Endothelial cell of umbilical vein (primary cell): ENCODE measurements at regions not wholly inside any gene's neighbourhood (a gene's known extent, or its start where the extent isn't known, plus 50 kb on each side); places are given as distances from the start of the nearest gene placed in this dataset.

ENCODE experiments used
- BruUV-seq: library from RNA; stranded (reverse); fragments of 400-500 nt; replicated peaks from 2 replicates; lab custom pipeline; 2021; lab: Mats Ljungman, UMichigan
- CTCF ChIA-PET: fragments of 300-600, 350-600 bp; sonication (Branson Sonifier 250); formaldehyde crosslinking; loops from one replicate; lab custom pipeline; 2021; ENCODE audit warnings: antibody characterized with exemption, inconsistent platforms; lab: Charles Lee
- POLR2A ChIA-PET: fragments of 300-600, 350-600 bp; sonication (Branson Sonifier 250); formaldehyde crosslinking; loops from one replicate; lab custom pipeline; 2021; ENCODE audit warnings: antibody characterized with exemption, inconsistent platforms; lab: Charles Lee
- DNase-seq: peaks from one replicate; pipeline ENCODE4 v3.0.0-alpha.2; 2011; ENCODE audit warnings: low read depth, low spot score
- FAIRE-seq: peaks from 2 replicates; lab custom pipeline; 2011; peaks lifted over from hg19 to GRCh38; lab: Jason Lieb, UNC
- H2AFZ ChIP-seq: 2 replicates; pipeline ENCODE4 v1.6.0; 2012; ENCODE audit warnings: low read depth, low read length, control low read depth, inconsistent platforms
- H3K27ac ChIP-seq: 2 replicates; pipeline ENCODE4 v1.5.1; 2011; ENCODE audit warnings: low read depth, mild to moderate bottlenecking, control low read depth, low read length, moderate library complexity; ENCODE audit not compliant: insufficient read depth
- H3K27me3 ChIP-seq, 2 experiments: 2 replicates each; pipeline versions ENCODE4 v1.6.0 to v1.6.1; 2011; ENCODE audit warnings: low read length in 2 of 2, mixed read lengths in 1 of 2; ENCODE audit not compliant: control insufficient read depth in 2 of 2, insufficient read depth in 2 of 2
- H3K36me3 ChIP-seq, 2 experiments: 2 replicates in 1 of 2; 3 replicates in 1 of 2; pipeline ENCODE4 v1.5.1; 2011; ENCODE audit warnings: low read length in 2 of 2, mild to moderate bottlenecking in 1 of 2, moderate library complexity in 1 of 2; ENCODE audit not compliant: control insufficient read depth in 2 of 2, insufficient read depth in 2 of 2; ENCODE audit errors: extremely low read depth in 1 of 2
- H3K4me1 ChIP-seq: 3 replicates; pipeline ENCODE4 v1.5.1; 2011; ENCODE audit warnings: mild to moderate bottlenecking, low read length; ENCODE audit not compliant: control insufficient read depth, insufficient read depth; ENCODE audit errors: extremely low read depth
- H3K4me2 ChIP-seq: 2 replicates; pipeline ENCODE4 v1.6.1; 2011; ENCODE audit warnings: low read length, control low read depth, mixed read lengths; ENCODE audit not compliant: insufficient read depth
- H3K4me3 ChIP-seq, 3 experiments: fragments of 200-600 bp in 1 of 3; sonication (generic), shearing (Covaris generic) in 1 of 3; replicated peaks in 1 of 3; 2 replicates each; pipeline ENCODE4 v1.5.1; 2011 to 2016; ENCODE audit warnings: control low read depth in 3 of 3, low read length in 3 of 3, mild to moderate bottlenecking in 2 of 3, inconsistent platforms in 1 of 3, low read depth in 1 of 3, moderate library complexity in 1 of 3; ENCODE audit not compliant: insufficient read depth in 1 of 3
- H3K79me2 ChIP-seq: 2 replicates; pipeline ENCODE4 v1.6.0; 2012; ENCODE audit warnings: low read length, inconsistent platforms; ENCODE audit not compliant: control insufficient read depth, insufficient read depth
- H3K9ac ChIP-seq: replicated peaks from 2 replicates; pipeline ENCODE3; 2011; ENCODE audit warnings: low read length, control low read depth; ENCODE audit not compliant: insufficient read depth; ENCODE audit errors: extremely low read depth
- H3K9me1 ChIP-seq: replicated peaks from 3 replicates; pipeline ENCODE4 v1.6.0; 2011; ENCODE audit warnings: mild to moderate bottlenecking, low read length; ENCODE audit not compliant: control insufficient read depth, insufficient read depth; ENCODE audit errors: extremely low read depth
- H3K9me3 ChIP-seq: replicated peaks from 2 replicates; pipeline ENCODE4 v1.5.1; 2012; ENCODE audit warnings: low read length, inconsistent platforms; ENCODE audit not compliant: control insufficient read depth, insufficient read depth
- H4K20me1 ChIP-seq: replicated peaks from 2 replicates; pipeline ENCODE3; 2011; ENCODE audit warnings: mild to moderate bottlenecking, low read length; ENCODE audit not compliant: control insufficient read depth, insufficient read depth; ENCODE audit errors: extremely low read depth
- EZH2 ChIP-seq: IDR thresholded peaks from 2 replicates; pipeline ENCODE4 v1.6.1; 2012; ENCODE audit warnings: borderline replicate concordance, low read depth, mild to moderate bottlenecking, moderate library complexity, low read length, inconsistent platforms; ENCODE audit not compliant: severe bottlenecking
- FOS ChIP-seq: IDR thresholded peaks from 2 replicates; pipeline ENCODE4 v1.6.1; 2011; ENCODE audit warnings: mild to moderate bottlenecking, low read length, moderate library complexity, borderline replicate concordance; ENCODE audit not compliant: insufficient read depth
- JUN ChIP-seq: IDR thresholded peaks from 2 replicates; pipeline ENCODE4 v1.6.1; 2011; ENCODE audit warnings: borderline replicate concordance, low read depth; ENCODE audit not compliant: insufficient read length, insufficient read depth
- MYC ChIP-seq: IDR thresholded peaks from one replicate; pipeline ENCODE4 v1.6.1; 2011; ENCODE audit warnings: mild to moderate bottlenecking, low read depth, low read length
- POLR2A ChIP-seq: IDR thresholded peaks from 2 replicates; pipeline ENCODE4 v1.6.1; 2012; ENCODE audit warnings: low read depth, mild to moderate bottlenecking, control low read depth, low read length
- POLR2AphosphoS5 ChIP-seq: IDR thresholded peaks from 2 replicates; pipeline ENCODE4 v1.6.1; 2012; ENCODE audit warnings: low read depth, mild to moderate bottlenecking, control low read depth, low read length, moderate library complexity; ENCODE audit not compliant: insufficient read depth
- dilution Hi-C: fragments of 300-500 bp; cut with MboI; formaldehyde crosslinking; loops from one replicate; pipeline ENCODE4 v1.15.0; 2019; ENCODE audit warnings: low sequenced_read_pairs; ENCODE audit not compliant: extremely low pct_ligation_motif_present
- intact Hi-C: fragments of 100-400 bp; cut with micrococcal nuclease; formaldehyde crosslinking; loops from one replicate; pipeline ENCODE4 v1.10.0; 2022
- TF ChIP-seq, protein P1 (sequence below): IDR thresholded peaks from 2 replicates; pipeline ENCODE4 v1.6.1; 2011; ENCODE audit not compliant: insufficient read depth, insufficient read length
- TF ChIP-seq, protein P2 (sequence below), 2 donors: IDR thresholded peaks; 1 replicate in 1 of 2; 2 replicates in 1 of 2; pipeline ENCODE4 v1.5.1; 2011; ENCODE audit warnings: low read length in 2 of 2, mild to moderate bottlenecking in 2 of 2, moderate library complexity in 2 of 2, control low read depth in 1 of 2, inconsistent platforms in 1 of 2, low read depth in 1 of 2; ENCODE audit not compliant: insufficient read depth in 1 of 2; ENCODE audit errors: extremely low read depth in 1 of 2

DNA sequence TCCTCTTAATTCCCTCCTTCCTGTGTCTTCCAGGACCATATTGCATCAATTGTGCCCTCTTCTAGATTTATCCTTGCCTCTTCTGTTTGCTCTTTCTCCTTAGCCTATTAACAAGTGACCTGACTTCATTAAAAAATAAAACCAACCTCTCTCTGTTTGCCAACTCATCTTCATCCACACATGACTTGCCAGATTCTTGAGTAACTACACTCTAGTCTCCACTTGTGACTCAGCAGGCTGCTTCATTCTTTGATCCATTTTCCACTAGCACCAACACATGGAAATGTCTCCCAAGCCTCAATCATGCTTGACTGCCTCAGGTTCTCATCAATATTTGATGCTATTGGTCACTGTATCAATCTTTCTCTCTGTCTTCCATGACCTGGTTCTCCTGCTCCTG lies 492.4 kb upstream of the TMPO start:
- H3K4me1 ChIP-seq, result no peaks in the 10 kb centered on the region
- TF ChIP-seq, protein P1, sequence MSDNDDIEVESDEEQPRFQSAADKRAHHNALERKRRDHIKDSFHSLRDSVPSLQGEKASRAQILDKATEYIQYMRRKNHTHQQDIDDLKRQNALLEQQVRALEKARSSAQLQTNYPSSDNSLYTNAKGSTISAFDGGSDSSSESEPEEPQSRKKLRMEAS, result no peak
- TF ChIP-seq EZH2, result no peak
- TF ChIP-seq POLR2AphosphoS5, result no peak
- no peak for TF ChIP-seq FOS
- TF ChIP-seq POLR2A, result no peak
- TF ChIP-seq MYC, result no peak
- TF ChIP-seq, protein P2, sequence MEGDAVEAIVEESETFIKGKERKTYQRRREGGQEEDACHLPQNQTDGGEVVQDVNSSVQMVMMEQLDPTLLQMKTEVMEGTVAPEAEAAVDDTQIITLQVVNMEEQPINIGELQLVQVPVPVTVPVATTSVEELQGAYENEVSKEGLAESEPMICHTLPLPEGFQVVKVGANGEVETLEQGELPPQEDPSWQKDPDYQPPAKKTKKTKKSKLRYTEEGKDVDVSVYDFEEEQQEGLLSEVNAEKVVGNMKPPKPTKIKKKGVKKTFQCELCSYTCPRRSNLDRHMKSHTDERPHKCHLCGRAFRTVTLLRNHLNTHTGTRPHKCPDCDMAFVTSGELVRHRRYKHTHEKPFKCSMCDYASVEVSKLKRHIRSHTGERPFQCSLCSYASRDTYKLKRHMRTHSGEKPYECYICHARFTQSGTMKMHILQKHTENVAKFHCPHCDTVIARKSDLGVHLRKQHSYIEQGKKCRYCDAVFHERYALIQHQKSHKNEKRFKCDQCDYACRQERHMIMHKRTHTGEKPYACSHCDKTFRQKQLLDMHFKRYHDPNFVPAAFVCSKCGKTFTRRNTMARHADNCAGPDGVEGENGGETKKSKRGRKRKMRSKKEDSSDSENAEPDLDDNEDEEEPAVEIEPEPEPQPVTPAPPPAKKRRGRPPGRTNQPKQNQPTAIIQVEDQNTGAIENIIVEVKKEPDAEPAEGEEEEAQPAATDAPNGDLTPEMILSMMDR (IDR thresholded peaks at IDR 0.05; ENCODE audit: extremely low read depth in 1 of 2, insufficient read depth in 1 of 2, low read depth in 1 of 2, low read length in 2 of 2), result no peak
- TF ChIP-seq JUN, result no peak
- no peak overlapping the region for H3K4me3 ChIP-seq
- H3K9ac ChIP-seq, result no peak overlapping the region
- H3K36me3 ChIP-seq, result no peaks in the 10 kb centered on the region
- FAIRE-seq (no peak), DNase-seq (no peak)
- POLR2A ChIA-PET, result no interaction called here
- CTCF ChIA-PET, result no interaction called here
- no peak overlapping the region for H3K27ac ChIP-seq
- intact Hi-C loops (no loop called here), dilution Hi-C loops (no loop called here)
- H4K20me1 ChIP-seq, result no peaks in the 10 kb centered on the region
- H3K9me3 ChIP-seq, result no peaks in the 10 kb centered on the region
- H2AFZ ChIP-seq, result no peak overlapping the region
- H3K79me2 ChIP-seq, result no peaks in the 10 kb centered on the region
- BruUV-seq, result no TSS peak
- no peaks in the 10 kb centered on the region for H3K27me3 ChIP-seq
- no peak overlapping the region for H3K4me2 ChIP-seq
- no peaks in the 10 kb centered on the region for H3K9me1 ChIP-seq
